K562 (cell line): ENCODE measurements at regions not wholly inside any gene's neighbourhood (a gene's known extent, or its start where the extent isn't known, plus 50 kb on each side); places are given as distances from the start of the nearest gene placed in this dataset.

Experiments
- ATAC-seq: fragments of 200-7000 bp; cut with Tn5 transposase; 3 replicates; pipeline ENCODE4 v1.9.1; 2020; ENCODE audit warnings: moderate library complexity
- BruUV-seq: library from RNA; stranded (reverse); fragments of 400-500 nt; replicated peaks from 2 replicates; lab custom pipeline; 2021; lab: Mats Ljungman, UMichigan
- CTCF ChIA-PET: fragments of 300-600 bp; formaldehyde crosslinking; extraction: SDS; loops from one replicate; lab custom pipeline; 2021; ENCODE audit warnings: low intra/inter-chr PET ratio; lab: Yijun Ruan, JAX
- POLR2A ChIA-PET: fragments of 300-600, 350-650 bp; sonication (Branson Sonifier 250); formaldehyde crosslinking; extraction: SDS; loops from one replicate; lab custom pipeline; 2021; ENCODE audit warnings: antibody characterized with exemption, inconsistent platforms; lab: Yijun Ruan, JAX
- DNase-seq, 4 experiments: peaks; one replicate each; pipeline versions ENCODE4 v3.0.0 to v3.0.0-alpha.2; 2011 to 2018; ENCODE audit warnings: low spot score in 3 of 4, mixed read lengths in 3 of 4; ENCODE audit errors: extremely low read depth in 1 of 4
- FAIRE-seq: peaks from 2 replicates; lab custom pipeline; 2011; peaks lifted over from hg19 to GRCh38; lab: Jason Lieb, UNC
- H2AFZ ChIP-seq: 2 replicates; pipeline ENCODE4 v1.6.0; 2011; ENCODE audit warnings: low read depth, low read length, control low read depth, inconsistent platforms
- H3K27ac ChIP-seq: fragments of 200-600 bp; 3 replicates; pipeline ENCODE4 v1.8.0; 2011; ENCODE audit warnings: low read depth, mild to moderate bottlenecking, control low read depth, inconsistent platforms, low read length, moderate library complexity, mixed read lengths; ENCODE audit errors: extremely low read depth
- H3K27me3 ChIP-seq, 2 experiments: fragments of 300-600 bp in 1 of 2; 2 replicates in 1 of 2; 3 replicates in 1 of 2; pipeline versions ENCODE4 v1.6.0 to v1.8.0; 2011; ENCODE audit warnings: inconsistent platforms in 2 of 2, low read length in 2 of 2, mild to moderate bottlenecking in 1 of 2, mixed read lengths in 1 of 2, moderate library complexity in 1 of 2; ENCODE audit not compliant: control insufficient read depth in 2 of 2, insufficient read depth in 2 of 2
- H3K36me3 ChIP-seq: fragments of 300-600 bp; 3 replicates; pipeline ENCODE4 v1.8.0; 2011; ENCODE audit warnings: mild to moderate bottlenecking, low read length, inconsistent platforms; ENCODE audit not compliant: control insufficient read depth, insufficient read depth
- H3K4me1 ChIP-seq, 2 experiments: fragments of 200-600 bp in 1 of 2; replicated peaks in 1 of 2; 2 replicates in 1 of 2; 3 replicates in 1 of 2; pipeline versions ENCODE4 v1.5.1 to v1.8.0; 2011; ENCODE audit warnings: inconsistent platforms in 2 of 2, low read length in 2 of 2, mild to moderate bottlenecking in 1 of 2, mixed read lengths in 1 of 2, moderate library complexity in 1 of 2; ENCODE audit not compliant: control insufficient read depth in 2 of 2, insufficient read depth in 2 of 2
- H3K4me2 ChIP-seq: 2 replicates; pipeline ENCODE4 v1.6.1; 2011; ENCODE audit warnings: low read length, control low read depth, inconsistent platforms, mixed read lengths; ENCODE audit not compliant: insufficient read depth
- H3K4me3 ChIP-seq: fragments of 200-600 bp; sonication (generic), shearing (Covaris generic); 2 replicates; pipeline ENCODE4 v1.5.1; 2016; ENCODE audit warnings: control low read depth, inconsistent platforms
- H3K79me2 ChIP-seq: fragments of 200-600 bp; 3 replicates; pipeline ENCODE4 v1.8.0; 2011; ENCODE audit warnings: low read length, inconsistent platforms; ENCODE audit not compliant: control insufficient read depth, insufficient read depth
- H3K9ac ChIP-seq, 2 experiments: 2 replicates each; pipeline versions ENCODE4 v1.6.0 to v1.6.1; 2011; ENCODE audit warnings: low read depth in 2 of 2, low read length in 2 of 2, control low read depth in 1 of 2, inconsistent platforms in 1 of 2, mild to moderate bottlenecking in 1 of 2, mixed read lengths in 1 of 2; ENCODE audit not compliant: insufficient read depth in 1 of 2
- H3K9me1 ChIP-seq: one replicate; pipeline ENCODE4 v1.6.0; 2011; ENCODE audit warnings: inconsistent platforms, mild to moderate bottlenecking, low read length, moderate library complexity; ENCODE audit not compliant: control insufficient read depth, insufficient read depth
- H3K9me3 ChIP-seq: replicated peaks from 2 replicates; pipeline ENCODE4 v1.5.1; 2011; ENCODE audit warnings: low read depth, low read length, inconsistent platforms; ENCODE audit not compliant: control insufficient read depth, insufficient read depth
- H4K20me1 ChIP-seq: replicated peaks from 2 replicates; pipeline ENCODE4 v1.6.1; 2011; ENCODE audit warnings: low read length, inconsistent platforms, mixed read lengths; ENCODE audit not compliant: control insufficient read depth, insufficient read depth
- FOSL1 ChIP-seq: fragments of 200-800 bp; sonication (Bioruptor generic); conservative IDR thresholded peaks from 2 replicates; pipeline ENCODE4 v1.6.1; 2016; ENCODE audit warnings: missing genetic modification characterization, missing compliant biosample characterization
- SREBF2 ChIP-seq: sonication (generic); formaldehyde crosslinking; IDR thresholded peaks from 2 replicates; pipeline ENCODE4 v1.4.0; 2020; ENCODE audit warnings: mild to moderate bottlenecking, missing genetic modification reagents
- ZNF445 ChIP-seq: fragments of 250-450 bp; sonication (Bioruptor Pico); IDR thresholded peaks from 2 replicates; pipeline ENCODE4 v1.4.0; 2020; ENCODE audit warnings: low read depth, mild to moderate bottlenecking, moderate library complexity
- WGBS: fragments of 100-300 bp; shearing (Covaris generic); methylation state at CpG from one replicate; pipeline ENCODE4 v1.1.6; 2016; ENCODE audit warnings: low coverage, mixed read lengths; ENCODE audit not compliant: insufficient coverage; ENCODE audit errors: missing lambda C conversion rate; 5-methylcytosine and 5-hydroxymethylcytosine counted together
- in situ Hi-C: fragments of 300-500 bp; cut with MboI; formaldehyde crosslinking; loops from 4 replicates; pipeline ENCODE4 v1.15.0; 2018; ENCODE audit warnings: inconsistent platforms, mixed read lengths
- intact Hi-C: fragments of 100-400 bp; cut with micrococcal nuclease; formaldehyde crosslinking; loops from 2 replicates; pipeline ENCODE4 v1.14.2; 2022
- TF ChIP-seq, protein P1 (sequence below): sonication (generic); formaldehyde crosslinking; IDR thresholded peaks from 2 replicates; pipeline ENCODE4 v1.8.0; 2022; ENCODE audit warnings: mild to moderate bottlenecking, missing genetic modification reagents

GRCh38 chr12:5177731-5178130, 134.1 kb downstream of the KCNA5 start:
- no peak overlapping the region for H3K4me3 ChIP-seq

More at GRCh38 chr12:5177731-5178130, 134.1 kb downstream of the KCNA5 start:
- no peak for ATAC-seq
- H3K9ac ChIP-seq = no peak overlapping the region
- H3K9me1 ChIP-seq = no peaks in the 10 kb centered on the region
- WGBS = 0% methylated on average over 2 of the region's 2 CpGs
- H2AFZ ChIP-seq = no peak overlapping the region
- no peak for TF ChIP-seq ZNF445 (CRISPR knock-in tag)
- peak; percentile 51 for TF ChIP-seq FOSL1 (tag)
- TF ChIP-seq, protein P1, sequence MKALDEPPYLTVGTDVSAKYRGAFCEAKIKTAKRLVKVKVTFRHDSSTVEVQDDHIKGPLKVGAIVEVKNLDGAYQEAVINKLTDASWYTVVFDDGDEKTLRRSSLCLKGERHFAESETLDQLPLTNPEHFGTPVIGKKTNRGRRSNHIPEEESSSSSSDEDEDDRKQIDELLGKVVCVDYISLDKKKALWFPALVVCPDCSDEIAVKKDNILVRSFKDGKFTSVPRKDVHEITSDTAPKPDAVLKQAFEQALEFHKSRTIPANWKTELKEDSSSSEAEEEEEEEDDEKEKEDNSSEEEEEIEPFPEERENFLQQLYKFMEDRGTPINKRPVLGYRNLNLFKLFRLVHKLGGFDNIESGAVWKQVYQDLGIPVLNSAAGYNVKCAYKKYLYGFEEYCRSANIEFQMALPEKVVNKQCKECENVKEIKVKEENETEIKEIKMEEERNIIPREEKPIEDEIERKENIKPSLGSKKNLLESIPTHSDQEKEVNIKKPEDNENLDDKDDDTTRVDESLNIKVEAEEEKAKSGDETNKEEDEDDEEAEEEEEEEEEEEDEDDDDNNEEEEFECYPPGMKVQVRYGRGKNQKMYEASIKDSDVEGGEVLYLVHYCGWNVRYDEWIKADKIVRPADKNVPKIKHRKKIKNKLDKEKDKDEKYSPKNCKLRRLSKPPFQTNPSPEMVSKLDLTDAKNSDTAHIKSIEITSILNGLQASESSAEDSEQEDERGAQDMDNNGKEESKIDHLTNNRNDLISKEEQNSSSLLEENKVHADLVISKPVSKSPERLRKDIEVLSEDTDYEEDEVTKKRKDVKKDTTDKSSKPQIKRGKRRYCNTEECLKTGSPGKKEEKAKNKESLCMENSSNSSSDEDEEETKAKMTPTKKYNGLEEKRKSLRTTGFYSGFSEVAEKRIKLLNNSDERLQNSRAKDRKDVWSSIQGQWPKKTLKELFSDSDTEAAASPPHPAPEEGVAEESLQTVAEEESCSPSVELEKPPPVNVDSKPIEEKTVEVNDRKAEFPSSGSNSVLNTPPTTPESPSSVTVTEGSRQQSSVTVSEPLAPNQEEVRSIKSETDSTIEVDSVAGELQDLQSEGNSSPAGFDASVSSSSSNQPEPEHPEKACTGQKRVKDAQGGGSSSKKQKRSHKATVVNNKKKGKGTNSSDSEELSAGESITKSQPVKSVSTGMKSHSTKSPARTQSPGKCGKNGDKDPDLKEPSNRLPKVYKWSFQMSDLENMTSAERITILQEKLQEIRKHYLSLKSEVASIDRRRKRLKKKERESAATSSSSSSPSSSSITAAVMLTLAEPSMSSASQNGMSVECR = no peak
- no peak for TF ChIP-seq SREBF2 (CRISPR knock-in tag)
- in situ Hi-C loops = loop anchor here (25.0 kb wide), 1 partner anchor 610 kb away; no protein-coding TSS in a partner anchor
- H3K4me1 ChIP-seq = no peaks in the 10 kb centered on the region
- intact Hi-C loops = no loop called here
- no peaks in the 10 kb centered on the region for H3K9me3 ChIP-seq
- H3K27ac ChIP-seq = no peak overlapping the region
- no peak for DNase-seq
- H3K27me3 ChIP-seq = no peaks in the 10 kb centered on the region; a peak in 1 of 5 replicates
- H3K4me2 ChIP-seq = no peak overlapping the region
- ChIA-PET CTCF (no interaction called here), POLR2A (no interaction called here)
- no peaks in the 10 kb centered on the region for H3K36me3 ChIP-seq
- no peaks in the 10 kb centered on the region for H3K79me2 ChIP-seq
- no peak for FAIRE-seq
- no TSS peak for BruUV-seq
- no peaks in the 10 kb centered on the region for H4K20me1 ChIP-seq
